ENCODE measurements at regions not wholly inside any gene's neighbourhood (a gene's known extent, or its start where the extent isn't known, plus 50 kb on each side); places are given as distances from the start of the nearest gene placed in this dataset.
A peak's percentile ranks its signal among the peaks of the same experiment; 100 is the strongest.

DNA sequence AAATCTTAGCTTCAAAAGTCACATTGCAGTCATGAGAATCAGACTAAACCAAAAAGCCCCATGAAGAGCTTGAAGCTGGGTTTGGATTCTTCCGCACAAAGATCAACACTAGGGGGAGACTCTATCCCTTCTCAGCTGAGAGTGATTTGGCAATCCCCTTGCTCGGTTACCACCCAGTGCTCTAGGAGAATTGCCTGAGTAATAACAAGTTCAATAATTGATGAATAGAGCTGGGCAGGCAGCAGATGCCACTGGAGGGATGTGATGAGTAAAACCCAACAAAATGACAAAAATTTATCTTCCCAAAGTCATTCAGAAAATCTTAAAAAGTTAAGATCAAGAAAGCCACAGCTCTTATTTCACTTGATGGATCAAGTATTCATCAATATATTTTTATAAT lies 185.6 kb upstream of the ARID2 start:
- TF ChIP-seq, protein P1, sequence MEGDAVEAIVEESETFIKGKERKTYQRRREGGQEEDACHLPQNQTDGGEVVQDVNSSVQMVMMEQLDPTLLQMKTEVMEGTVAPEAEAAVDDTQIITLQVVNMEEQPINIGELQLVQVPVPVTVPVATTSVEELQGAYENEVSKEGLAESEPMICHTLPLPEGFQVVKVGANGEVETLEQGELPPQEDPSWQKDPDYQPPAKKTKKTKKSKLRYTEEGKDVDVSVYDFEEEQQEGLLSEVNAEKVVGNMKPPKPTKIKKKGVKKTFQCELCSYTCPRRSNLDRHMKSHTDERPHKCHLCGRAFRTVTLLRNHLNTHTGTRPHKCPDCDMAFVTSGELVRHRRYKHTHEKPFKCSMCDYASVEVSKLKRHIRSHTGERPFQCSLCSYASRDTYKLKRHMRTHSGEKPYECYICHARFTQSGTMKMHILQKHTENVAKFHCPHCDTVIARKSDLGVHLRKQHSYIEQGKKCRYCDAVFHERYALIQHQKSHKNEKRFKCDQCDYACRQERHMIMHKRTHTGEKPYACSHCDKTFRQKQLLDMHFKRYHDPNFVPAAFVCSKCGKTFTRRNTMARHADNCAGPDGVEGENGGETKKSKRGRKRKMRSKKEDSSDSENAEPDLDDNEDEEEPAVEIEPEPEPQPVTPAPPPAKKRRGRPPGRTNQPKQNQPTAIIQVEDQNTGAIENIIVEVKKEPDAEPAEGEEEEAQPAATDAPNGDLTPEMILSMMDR (IDR thresholded peaks at IDR 0.05): peak; percentile 43 to 68 (median 52)
- TF ChIP-seq POLR2A (IDR thresholded peaks at IDR 0.05): no peak

Measured in sigmoid colon (tissue), 3 donors.